ENCODE measurements at regions not wholly inside any gene's neighbourhood (a gene's known extent, or its start where the extent isn't known, plus 50 kb on each side); places are given as distances from the start of the nearest gene placed in this dataset.
"Not testable (repeated sequence)": the region's sequence is repeated elsewhere in the genome, so short reads cannot be mapped to it uniquely, and the experiment has no call there.

DNA sequence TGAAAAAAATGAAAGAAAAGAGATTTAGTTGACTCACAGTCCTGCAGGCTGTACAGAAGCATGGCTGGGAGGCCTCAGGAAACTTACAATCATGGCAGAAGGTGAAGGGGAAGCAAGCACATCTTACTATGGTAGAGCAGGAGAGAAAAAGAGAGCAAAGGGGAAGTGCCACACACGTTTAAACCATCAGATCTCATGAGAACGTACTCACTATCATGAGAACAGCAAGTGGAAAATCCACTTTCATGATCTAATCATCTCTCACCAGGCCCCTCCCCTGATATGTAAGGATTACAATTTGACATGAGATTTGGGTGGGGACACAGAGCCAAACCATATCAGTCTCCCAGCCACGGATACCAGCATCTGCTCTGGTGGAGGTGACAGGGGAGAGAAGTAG, 50.8 kb upstream of the CPOX start:
- no peak for DNase-seq (ENCODE audit: extremely low read depth, low read depth, low spot score)

- no peak for DNase-seq (ENCODE audit: extremely low read depth, low read depth, low spot score)
These were observed 51.6 kb upstream of the CPOX start for GRCh38 chr3:98645039-98645438.

DNA sequence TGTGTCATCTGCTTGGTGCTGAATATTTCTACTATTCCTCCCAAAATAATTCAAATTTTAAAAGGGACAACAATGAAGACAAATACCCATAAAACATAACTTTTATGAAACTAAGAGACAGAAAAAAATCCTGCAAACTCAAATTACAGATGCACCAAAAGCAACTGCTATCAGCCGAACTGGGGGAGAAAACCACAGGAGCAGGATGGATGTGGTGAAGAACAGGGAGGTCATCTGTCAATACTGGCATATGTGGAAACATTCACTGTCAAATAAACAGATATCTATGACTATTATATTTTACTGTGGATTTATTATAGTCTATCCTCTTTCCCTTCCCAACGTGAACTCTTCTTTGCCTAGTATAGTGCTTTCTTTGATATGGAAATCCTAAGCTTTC, 53.3 kb upstream of the CPOX start:
- no peak for DNase-seq (ENCODE audit: extremely low read depth, low read depth, low spot score)

- no peak for DNase-seq (ENCODE audit: extremely low read depth, low read depth, low spot score)
These were observed 53.8 kb upstream of the CPOX start for GRCh38 chr3:98647197-98647596.

DNA sequence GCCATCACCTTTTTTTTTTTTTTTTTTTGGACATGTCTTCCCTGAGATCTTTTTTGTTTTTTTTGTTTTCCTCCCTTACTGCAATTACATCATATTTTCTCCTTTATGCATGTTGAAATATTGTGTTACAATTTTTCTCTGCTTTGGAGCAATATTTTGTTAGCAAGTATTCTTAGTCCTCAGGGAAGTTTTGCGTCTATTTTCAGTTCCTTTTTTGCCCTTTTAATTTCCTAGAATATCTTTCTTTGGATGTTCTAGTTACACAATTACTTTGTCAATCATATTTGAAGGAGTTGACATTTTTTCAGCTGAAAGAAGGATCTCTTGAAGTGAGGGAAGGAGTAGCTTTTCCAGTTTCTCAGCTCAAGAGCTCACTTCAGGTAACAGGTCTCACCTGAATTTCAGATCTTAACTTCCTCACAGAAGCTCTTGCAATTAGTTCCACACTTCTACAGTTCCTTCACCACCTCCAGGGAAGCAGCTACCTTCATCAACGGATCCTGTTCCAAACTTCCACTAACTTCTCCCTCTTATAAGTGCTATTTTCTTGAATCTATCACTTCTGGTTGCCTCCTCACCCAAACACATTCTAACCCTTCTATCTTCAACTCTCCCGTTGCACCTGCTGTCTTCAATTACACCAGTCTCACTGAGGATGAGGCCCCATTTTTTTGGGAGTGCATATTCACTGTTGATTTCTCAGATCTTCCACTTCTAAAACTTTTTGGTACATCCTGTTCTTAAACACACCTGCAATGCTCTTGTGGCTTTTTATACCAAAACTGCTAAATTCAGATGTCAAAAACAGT, 57.8 kb upstream of the CPOX start:
- no peak for DNase-seq (ENCODE audit: extremely low read depth, low read depth, low spot score)

GRCh38 chr3:98651780-98652077, 58.3 kb upstream of the CPOX start:
- DNase-seq (ENCODE audit: extremely low read depth, low read depth, low spot score) = no peak

GRCh38 chr3:98655666-98656065, 62.3 kb upstream of the CPOX start:
- DNase-seq (ENCODE audit: extremely low read depth, low read depth, low spot score) = peak; percentile 56

GRCh38 chr3:98657457-98657856, 64.0 kb upstream of the CPOX start:
- DNase-seq (ENCODE audit: extremely low read depth, low read depth, low spot score) = no peak

DNA sequence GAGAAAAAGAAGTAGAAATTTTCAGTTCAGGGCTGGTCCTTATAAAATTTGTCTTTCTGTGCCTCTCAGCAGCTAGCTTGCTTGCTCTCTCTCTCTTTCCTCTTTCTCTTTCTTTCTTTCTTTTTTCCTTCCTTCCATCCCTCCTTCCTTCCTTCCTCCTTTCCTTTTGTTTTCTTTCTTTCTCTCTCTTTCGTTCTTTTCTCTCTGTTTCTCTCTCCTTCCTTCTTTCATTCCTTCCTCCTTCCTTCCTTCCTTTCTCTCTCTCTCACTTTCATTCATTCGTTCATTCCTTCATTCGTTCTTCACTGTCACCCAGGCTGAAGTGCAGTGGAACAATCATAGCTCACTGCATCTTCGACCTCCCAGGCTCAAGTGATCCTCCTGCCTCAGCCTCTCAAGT, 69.3 kb upstream of the CPOX start:
- no peak for DNase-seq (ENCODE audit: extremely low read depth, low read depth, low spot score)

DNA sequence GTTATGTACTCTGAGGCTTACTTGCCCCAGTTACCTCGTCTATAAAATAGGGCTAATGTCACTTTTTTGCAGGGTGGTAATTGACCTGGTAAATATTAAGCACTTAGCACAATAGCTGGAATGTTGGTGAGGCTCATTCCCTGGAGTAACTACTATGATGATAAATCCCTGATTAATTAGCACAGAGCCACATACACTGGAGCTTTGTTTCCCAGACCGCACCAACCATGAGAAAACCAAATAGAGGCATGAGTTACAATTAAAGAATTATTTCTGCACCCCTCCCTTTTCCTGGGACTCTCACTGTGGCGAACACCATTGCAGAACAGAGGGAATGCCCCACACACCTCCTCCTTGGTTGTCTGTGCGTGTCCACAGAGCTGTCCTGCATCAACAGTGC, 76.6 kb upstream of the CPOX start:
- no peak for DNase-seq (ENCODE audit: extremely low read depth, low read depth, low spot score)

GRCh38 chr3:98679986-98680385, 83.2 kb upstream of the ST3GAL6 start:
- DNase-seq (ENCODE audit: extremely low read depth, low read depth, low spot score) = no peak

DNA sequence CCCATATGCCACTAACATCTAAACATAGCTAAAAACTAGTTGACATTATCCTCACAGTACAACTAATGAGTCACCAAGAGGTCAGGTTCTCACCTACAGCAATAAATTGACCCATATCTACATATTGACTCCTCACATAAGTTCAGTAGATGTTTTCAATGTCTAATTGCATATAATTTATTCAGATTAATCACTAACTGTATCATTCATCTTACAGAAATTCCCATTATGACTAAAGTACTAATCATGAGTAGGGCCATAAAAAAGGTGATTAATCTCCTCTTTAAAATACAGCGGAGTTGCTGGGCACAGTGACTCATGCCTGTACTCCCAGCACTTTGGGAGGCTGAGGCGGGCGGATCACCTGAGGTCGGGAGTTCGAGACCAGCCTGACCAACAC, 82.4 kb upstream of the ST3GAL6 start:
- no peak for DNase-seq (ENCODE audit: extremely low read depth, low read depth, low spot score)

DNA sequence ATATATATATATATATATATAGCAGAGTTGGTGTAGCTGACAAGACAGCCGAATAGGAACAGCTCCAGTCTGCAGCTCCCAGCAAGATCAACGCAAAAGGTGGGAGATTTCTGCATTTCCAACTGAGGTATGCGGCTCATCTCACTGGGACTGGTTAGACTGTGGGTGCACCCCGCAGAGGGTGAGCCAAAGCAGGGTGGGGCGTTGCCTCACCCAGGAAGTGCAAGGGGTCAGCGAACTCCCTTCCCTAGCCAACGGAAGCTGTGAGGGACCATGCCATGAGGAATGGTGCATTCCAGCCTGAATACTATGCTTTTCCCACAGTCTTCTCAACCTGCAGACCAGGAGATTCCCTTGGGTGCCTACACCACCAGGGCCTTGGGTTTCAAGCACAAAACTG, 81.7 kb upstream of the ST3GAL6 start:
- no peak for DNase-seq (ENCODE audit: extremely low read depth, low read depth, low spot score)

DNA sequence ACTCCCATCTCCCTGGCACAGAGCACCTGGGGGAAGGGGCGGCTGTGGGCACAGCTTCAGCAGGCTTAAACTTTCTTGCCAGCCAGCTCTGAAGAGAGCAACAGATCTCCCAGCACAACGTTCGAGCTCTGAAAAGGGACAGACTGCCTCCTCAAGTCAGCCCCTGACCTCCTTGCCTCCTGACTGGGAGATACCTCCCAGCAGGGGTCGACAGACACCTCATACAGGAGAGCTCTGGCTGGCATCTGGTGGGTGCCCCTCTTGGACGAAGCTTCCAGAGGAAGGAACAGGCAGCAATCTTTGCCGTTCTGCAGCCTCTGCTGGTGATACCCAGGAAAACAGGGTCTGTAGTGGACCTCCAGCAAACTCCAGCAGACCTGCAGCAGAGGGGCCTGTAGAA, 80.7 kb upstream of the ST3GAL6 start:
- not testable (repeated sequence) for DNase-seq (ENCODE audit: extremely low read depth, low read depth, low spot score)

GRCh38 chr3:98688363-98688762, 74.8 kb upstream of the ST3GAL6 start:
- no peak for DNase-seq (ENCODE audit: extremely low read depth, low read depth, low spot score)

- no peak for DNase-seq (ENCODE audit: extremely low read depth, low read depth, low spot score)
These were observed 72.3 kb upstream of the ST3GAL6 start for GRCh38 chr3:98690876-98691275.

DNA sequence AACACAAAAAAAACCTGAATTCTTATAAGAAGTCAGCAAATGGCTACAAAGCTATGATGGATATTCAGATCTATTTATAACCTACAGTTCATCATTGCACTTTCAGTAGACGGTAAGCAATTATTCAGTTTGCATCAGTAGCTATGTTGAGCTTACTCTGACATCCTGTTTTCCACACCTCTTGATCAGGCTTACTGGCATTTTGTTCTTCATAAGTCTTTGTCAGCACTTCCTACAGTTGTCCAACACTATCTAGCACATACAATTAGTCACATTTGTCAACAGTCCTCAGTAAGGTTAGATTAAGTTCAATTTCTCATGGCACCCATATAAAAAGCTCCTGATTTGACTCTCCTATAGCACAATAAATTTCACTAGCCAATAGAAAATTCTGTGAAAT, 71.2 kb upstream of the ST3GAL6 start:
- DNase-seq (ENCODE audit: extremely low read depth, low read depth, low spot score) = peak; percentile 63

- DNase-seq (ENCODE audit: extremely low read depth, low read depth, low spot score) = no peak
These were observed 70.2 kb upstream of the ST3GAL6 start for GRCh38 chr3:98692787-98693473.

- peak; percentile 55 for DNase-seq (ENCODE audit: extremely low read depth, low read depth, low spot score)
These were observed 67.3 kb upstream of the ST3GAL6 start for GRCh38 chr3:98695796-98696195.

DNA sequence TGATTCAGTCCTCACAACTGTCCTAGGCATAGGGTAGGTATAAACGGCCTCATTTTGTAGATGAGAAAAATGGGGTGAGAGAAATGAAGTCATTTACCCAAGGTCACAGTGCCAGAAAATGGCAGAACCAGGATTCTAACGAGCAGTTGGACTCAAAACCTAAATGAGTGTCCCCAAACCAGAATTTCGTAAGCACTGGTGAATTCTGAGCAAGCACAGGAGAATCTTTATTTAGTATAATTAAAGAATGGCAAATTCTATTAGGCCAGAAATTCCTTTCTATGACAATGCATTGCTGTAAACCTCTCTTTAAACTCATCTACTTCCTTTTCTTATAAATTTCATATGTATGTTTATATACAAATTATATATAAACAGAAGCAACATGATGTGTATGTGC, 66.8 kb upstream of the ST3GAL6 start:
- DNase-seq (ENCODE audit: extremely low read depth, low read depth, low spot score) = not testable (repeated sequence)

- DNase-seq (ENCODE audit: extremely low read depth, low read depth, low spot score) = no peak
These were observed 65.9 kb upstream of the ST3GAL6 start for GRCh38 chr3:98697225-98697624.

DNA sequence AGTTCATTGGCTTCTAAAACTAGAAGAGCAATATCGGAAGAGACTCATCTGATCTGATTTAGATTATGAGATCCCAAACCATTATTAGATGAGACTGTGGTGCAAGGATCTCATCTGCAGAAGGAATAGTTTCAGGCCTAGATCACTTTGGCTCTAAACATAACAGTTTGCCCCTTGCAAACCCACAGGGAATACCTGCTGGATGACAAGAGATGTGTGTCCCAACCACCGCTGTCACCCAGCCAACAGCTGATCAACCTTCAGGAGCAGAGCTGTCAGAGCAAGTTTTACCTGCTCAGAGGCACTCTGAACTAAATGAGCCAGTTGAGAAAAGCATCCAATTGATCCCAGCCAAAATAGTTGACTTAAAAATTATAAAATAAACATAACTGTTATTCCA, 64.0 kb upstream of the ST3GAL6 start:
- DNase-seq (ENCODE audit: extremely low read depth, low read depth, low spot score) = no peak

Data from glomerular endothelial cell (primary cell).